ENCODE measurements at regions not wholly inside any gene's neighbourhood (a gene's known extent, or its start where the extent isn't known, plus 50 kb on each side); places are given as distances from the start of the nearest gene placed in this dataset.

DNA sequence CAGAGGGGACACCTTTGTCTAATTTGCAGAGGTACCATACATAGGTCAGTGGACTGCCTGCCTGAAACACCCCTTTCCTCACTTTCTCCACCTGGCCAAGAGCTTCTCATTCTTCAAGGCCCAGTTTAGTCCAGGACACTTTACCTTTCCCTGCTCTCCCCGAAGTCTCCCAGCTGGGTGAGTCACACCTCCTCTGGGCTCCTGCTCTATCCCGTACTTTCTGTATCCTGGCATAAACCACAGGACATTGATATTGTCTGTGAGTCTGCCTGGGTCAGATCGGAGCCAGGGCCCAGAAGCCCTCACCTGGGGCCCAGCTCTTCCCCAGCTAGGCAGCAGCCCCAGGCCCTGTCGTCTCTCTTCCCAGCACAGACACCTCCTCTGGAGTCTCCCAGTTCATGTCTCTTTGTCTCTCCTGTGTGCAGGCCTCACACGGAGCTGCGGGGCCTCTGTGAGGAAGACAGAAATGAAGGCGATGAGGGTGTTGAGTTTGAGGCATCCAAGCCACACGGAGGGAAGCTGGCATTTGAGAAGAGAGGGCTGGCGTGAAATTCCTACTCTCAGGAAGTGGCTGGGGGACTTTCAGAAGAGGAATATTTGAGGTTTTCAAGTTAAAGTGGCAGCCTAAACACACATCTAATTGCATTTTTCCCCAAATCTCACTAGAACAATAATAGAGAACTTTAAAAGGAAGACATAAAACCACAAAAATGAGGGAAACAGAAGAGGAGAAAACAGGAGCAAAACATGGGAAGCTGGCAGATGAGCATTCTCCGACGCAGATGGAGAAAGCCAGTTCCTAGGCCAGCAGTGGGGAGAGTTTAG lies 79.6 kb upstream of the LAPTM4A start:
- no peak for DNase-seq
- H3K36me3 Mint-ChIP-seq (ENCODE audit: low read depth) = no peaks in the 10 kb centered on the region
- H3K9me3 Mint-ChIP-seq = no peaks in the 10 kb centered on the region
- no peak overlapping the region for H3K4me3 Mint-ChIP-seq
- TF ChIP-seq, protein P1, sequence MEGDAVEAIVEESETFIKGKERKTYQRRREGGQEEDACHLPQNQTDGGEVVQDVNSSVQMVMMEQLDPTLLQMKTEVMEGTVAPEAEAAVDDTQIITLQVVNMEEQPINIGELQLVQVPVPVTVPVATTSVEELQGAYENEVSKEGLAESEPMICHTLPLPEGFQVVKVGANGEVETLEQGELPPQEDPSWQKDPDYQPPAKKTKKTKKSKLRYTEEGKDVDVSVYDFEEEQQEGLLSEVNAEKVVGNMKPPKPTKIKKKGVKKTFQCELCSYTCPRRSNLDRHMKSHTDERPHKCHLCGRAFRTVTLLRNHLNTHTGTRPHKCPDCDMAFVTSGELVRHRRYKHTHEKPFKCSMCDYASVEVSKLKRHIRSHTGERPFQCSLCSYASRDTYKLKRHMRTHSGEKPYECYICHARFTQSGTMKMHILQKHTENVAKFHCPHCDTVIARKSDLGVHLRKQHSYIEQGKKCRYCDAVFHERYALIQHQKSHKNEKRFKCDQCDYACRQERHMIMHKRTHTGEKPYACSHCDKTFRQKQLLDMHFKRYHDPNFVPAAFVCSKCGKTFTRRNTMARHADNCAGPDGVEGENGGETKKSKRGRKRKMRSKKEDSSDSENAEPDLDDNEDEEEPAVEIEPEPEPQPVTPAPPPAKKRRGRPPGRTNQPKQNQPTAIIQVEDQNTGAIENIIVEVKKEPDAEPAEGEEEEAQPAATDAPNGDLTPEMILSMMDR (IDR thresholded peaks at IDR 0.05) = no peak
- peaks cover 20% of the 10 kb centered on the region for H3K4me1 Mint-ChIP-seq (ENCODE audit: low read depth)
- H3K27me3 Mint-ChIP-seq (ENCODE audit: insufficient read depth) = peaks cover 8% of the 10 kb centered on the region
- H3K27ac Mint-ChIP-seq = no peak overlapping the region

DNA sequence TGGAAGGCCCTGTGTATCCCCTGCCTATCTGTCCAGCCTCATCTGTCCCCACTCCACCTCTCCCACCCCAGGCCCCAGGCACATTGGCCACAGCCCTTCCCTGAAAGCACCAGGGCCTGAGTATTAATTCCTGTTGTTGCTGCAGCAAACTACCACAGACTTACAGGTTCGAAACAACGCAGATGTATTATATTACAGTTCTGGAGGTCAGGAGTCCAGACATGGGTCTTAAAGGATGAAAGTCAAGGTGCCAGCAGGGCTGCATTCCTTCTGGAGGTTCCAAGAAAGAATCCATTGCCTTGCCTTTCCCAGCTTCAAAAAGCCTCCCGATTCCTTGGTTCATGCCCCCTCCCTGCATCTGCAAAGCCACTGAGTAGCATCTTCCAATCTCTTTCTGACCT lies 78.7 kb upstream of the LAPTM4A start:
- Mint-ChIP-seq H3K9me3 (no peaks in the 10 kb centered on the region), H3K27ac (no peak overlapping the region), H3K4me1 (ENCODE audit: low read depth) (peaks cover 20% of the 10 kb centered on the region), H3K36me3 (ENCODE audit: low read depth) (no peaks in the 10 kb centered on the region), H3K27me3 (ENCODE audit: insufficient read depth) (peaks cover 8% of the 10 kb centered on the region), H3K4me3 (no peak overlapping the region)
- DNase-seq = no peak
- TF ChIP-seq, protein P1 (IDR thresholded peaks at IDR 0.05) = no peak

DNA sequence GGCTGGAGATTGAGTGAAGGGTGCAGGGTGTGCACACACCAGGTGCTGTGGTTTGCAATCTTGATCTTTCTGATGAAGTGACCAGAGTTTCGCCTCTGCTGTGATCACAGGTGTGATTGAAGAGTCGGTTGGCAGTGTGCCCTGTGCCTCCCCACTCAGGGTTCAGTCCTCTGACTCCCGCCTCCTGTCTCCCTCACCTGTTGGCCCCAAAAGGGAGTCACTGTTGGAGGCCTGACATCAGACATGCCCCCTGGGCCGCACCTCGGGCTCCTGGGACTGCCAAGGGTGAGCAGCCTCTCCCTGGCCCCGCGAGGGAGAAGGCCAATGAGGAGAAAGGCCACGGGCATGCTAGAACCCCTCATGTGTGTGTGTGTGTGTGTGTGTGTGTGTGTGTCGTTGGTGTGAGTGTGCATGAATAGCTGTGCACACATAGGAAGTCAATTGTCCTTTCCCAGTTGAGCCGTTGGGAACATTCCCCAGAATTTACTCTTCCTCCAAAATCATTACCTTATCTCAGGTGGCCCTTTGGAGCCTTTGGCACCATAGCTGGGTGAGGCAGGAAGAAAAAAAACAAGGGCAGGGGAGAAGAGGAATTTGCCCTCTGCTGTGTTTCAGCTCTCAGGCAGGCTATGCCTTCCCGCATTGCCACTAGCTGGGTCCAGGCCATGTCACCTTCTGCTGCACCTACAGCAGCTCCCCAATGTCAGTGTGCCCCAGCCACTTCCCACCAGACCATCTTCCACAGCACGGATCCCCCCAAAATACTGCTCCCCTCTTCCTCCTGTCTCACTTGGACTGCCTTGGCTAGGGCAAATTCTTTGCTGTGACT lies 78.1 kb upstream of the LAPTM4A start:
- Mint-ChIP-seq H3K27me3 (ENCODE audit: insufficient read depth) (peaks cover 8% of the 10 kb centered on the region), H3K4me1 (ENCODE audit: low read depth) (peaks cover 20% of the 10 kb centered on the region)

DNA sequence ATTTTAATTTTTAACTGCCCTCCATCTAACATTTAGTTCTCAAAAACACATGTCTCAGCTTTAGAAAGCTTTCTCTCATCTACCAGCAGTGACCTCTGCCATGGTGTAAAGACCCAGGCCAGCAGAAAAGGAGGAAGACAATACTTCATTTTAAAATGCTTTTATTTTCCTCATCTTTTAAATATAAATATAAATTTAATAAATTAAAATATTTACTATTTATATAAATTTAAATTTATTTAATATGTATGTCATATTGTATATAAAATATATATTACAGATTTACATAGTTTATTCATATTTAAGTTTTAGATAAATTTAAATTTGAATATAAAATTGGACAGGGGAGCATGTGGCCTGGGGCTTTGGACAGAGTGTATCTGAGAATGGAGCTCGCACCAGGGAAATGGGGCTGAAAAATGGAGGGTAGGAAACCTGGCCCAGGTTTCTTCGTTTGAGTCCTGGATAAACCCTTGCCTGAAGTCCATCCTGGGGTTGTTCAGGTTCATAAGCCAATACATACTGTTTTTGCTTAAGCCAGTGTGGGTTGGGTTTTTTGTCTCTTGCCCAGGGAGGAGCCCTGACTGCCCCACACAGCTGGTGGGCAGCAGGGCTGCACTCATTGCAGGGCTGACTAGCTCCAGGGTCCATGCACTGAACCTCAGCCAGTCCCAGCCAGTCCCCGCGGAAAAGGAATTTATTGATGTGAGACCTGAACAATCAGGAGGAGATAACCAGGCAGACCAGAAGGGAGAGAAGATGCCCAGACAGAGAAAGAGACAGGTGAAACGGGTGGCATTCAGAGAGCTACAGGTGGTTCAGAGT lies 77.3 kb upstream of the LAPTM4A start:
- H3K9me3 Mint-ChIP-seq = no peaks in the 10 kb centered on the region
- H3K4me3 Mint-ChIP-seq = no peak overlapping the region
- no peak overlapping the region for H3K27ac Mint-ChIP-seq
- peaks cover 6% of the 10 kb centered on the region; the same call in 1 of the 2 replicates for H3K27me3 Mint-ChIP-seq (ENCODE audit: insufficient read depth)
- no peak for DNase-seq
- no peaks in the 10 kb centered on the region for H3K36me3 Mint-ChIP-seq (ENCODE audit: low read depth)
- TF ChIP-seq, protein P1 (IDR thresholded peaks at IDR 0.05) = no peak
- H3K4me1 Mint-ChIP-seq (ENCODE audit: low read depth) = peaks cover 20% of the 10 kb centered on the region

More for the DNA sequence above, 78.1 kb upstream of the LAPTM4A start:
- no peak for DNase-seq
- Mint-ChIP-seq H3K4me3 (no peak overlapping the region), H3K36me3 (ENCODE audit: low read depth) (no peaks in the 10 kb centered on the region), H3K27ac (no peak overlapping the region), H3K9me3 (no peaks in the 10 kb centered on the region)
- TF ChIP-seq, protein P1 (IDR thresholded peaks at IDR 0.05) = no peak

DNA sequence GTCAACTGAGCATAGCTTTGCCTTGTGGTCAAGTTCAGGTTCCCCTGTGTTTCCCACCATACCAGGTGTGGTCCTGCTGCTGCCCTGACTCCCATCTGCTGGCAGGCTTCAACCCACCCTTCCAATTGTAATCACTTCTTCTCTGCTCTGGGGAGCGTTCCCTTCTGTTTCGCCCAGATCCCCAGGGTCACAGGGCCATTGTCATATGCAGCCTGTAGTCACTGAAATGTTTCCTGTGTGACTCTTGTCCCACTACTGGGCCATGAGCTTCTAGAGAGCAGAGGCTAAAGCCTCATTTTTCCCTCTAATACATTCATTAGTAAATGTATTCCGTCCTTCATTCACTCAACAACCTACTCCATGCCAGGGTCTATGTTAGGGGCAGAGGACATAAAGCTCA lies 75.0 kb upstream of the LAPTM4A start:
- no peaks in the 10 kb centered on the region for H3K36me3 Mint-ChIP-seq (ENCODE audit: low read depth)
- no peaks in the 10 kb centered on the region for H3K9me3 Mint-ChIP-seq
- TF ChIP-seq, protein P1 (IDR thresholded peaks at IDR 0.05) = no peak
- no peak overlapping the region for H3K27ac Mint-ChIP-seq
- no peak for DNase-seq
- peaks cover 15% of the 10 kb centered on the region for H3K4me1 Mint-ChIP-seq (ENCODE audit: low read depth)
- peaks cover 9% of the 10 kb centered on the region for H3K27me3 Mint-ChIP-seq (ENCODE audit: insufficient read depth)
- no peak overlapping the region for H3K4me3 Mint-ChIP-seq
